Liver (tissue), 3 donors: ENCODE measurements at regions not wholly inside any gene's neighbourhood (a gene's known extent, or its start where the extent isn't known, plus 50 kb on each side); places are given as distances from the start of the nearest gene placed in this dataset.

Source experiments
- TAF1 ChIP-seq: conservative IDR thresholded peaks from 2 replicates; pipeline ENCODE4 v1.6.1; 2016; ENCODE audit warnings: antibody characterized with exemption, mild to moderate bottlenecking
- YY1 ChIP-seq: IDR thresholded peaks from 2 replicates; pipeline ENCODE4 v1.6.1; 2016; ENCODE audit warnings: antibody characterized with exemption, mild to moderate bottlenecking
- TF ChIP-seq, protein P1 (sequence below): fragments of 150-350 bp; IDR thresholded peaks from 2 replicates; pipeline ENCODE4 v1.5.1; 2017; ENCODE audit warnings: improper control_type of control experiment, low read depth, low read length; ENCODE audit not compliant: missing input control
- TF ChIP-seq, protein P2 (sequence below): IDR thresholded peaks from 2 replicates; pipeline ENCODE4 v1.6.1; 2016; ENCODE audit warnings: antibody characterized with exemption, mild to moderate bottlenecking
- donor health status: healthy.
- donor health status: healthy.

DNA sequence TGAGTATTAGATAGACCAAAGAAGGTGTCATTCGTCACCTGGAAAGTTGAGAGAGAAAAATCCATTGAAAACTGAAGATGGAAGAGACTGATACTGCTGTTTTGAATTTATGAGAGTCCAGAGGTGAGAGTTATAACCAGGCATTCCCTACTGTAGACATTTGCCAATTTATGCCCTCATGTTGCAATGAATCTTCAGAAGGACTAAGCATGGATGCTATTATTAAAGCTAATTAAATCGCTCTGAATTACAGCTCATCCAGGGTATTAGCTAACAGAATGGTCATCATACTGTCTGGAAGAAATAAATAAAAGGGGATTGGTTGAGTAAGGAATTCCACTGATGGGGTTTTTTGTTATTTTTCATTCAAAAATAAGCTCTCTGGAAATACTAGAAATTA is 101.6 kb upstream of the PLPP4 start:
- TF ChIP-seq TAF1 (no peak), YY1 (no peak)
- TF ChIP-seq, protein P1, sequence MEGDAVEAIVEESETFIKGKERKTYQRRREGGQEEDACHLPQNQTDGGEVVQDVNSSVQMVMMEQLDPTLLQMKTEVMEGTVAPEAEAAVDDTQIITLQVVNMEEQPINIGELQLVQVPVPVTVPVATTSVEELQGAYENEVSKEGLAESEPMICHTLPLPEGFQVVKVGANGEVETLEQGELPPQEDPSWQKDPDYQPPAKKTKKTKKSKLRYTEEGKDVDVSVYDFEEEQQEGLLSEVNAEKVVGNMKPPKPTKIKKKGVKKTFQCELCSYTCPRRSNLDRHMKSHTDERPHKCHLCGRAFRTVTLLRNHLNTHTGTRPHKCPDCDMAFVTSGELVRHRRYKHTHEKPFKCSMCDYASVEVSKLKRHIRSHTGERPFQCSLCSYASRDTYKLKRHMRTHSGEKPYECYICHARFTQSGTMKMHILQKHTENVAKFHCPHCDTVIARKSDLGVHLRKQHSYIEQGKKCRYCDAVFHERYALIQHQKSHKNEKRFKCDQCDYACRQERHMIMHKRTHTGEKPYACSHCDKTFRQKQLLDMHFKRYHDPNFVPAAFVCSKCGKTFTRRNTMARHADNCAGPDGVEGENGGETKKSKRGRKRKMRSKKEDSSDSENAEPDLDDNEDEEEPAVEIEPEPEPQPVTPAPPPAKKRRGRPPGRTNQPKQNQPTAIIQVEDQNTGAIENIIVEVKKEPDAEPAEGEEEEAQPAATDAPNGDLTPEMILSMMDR = no peak
- TF ChIP-seq, protein P2, sequence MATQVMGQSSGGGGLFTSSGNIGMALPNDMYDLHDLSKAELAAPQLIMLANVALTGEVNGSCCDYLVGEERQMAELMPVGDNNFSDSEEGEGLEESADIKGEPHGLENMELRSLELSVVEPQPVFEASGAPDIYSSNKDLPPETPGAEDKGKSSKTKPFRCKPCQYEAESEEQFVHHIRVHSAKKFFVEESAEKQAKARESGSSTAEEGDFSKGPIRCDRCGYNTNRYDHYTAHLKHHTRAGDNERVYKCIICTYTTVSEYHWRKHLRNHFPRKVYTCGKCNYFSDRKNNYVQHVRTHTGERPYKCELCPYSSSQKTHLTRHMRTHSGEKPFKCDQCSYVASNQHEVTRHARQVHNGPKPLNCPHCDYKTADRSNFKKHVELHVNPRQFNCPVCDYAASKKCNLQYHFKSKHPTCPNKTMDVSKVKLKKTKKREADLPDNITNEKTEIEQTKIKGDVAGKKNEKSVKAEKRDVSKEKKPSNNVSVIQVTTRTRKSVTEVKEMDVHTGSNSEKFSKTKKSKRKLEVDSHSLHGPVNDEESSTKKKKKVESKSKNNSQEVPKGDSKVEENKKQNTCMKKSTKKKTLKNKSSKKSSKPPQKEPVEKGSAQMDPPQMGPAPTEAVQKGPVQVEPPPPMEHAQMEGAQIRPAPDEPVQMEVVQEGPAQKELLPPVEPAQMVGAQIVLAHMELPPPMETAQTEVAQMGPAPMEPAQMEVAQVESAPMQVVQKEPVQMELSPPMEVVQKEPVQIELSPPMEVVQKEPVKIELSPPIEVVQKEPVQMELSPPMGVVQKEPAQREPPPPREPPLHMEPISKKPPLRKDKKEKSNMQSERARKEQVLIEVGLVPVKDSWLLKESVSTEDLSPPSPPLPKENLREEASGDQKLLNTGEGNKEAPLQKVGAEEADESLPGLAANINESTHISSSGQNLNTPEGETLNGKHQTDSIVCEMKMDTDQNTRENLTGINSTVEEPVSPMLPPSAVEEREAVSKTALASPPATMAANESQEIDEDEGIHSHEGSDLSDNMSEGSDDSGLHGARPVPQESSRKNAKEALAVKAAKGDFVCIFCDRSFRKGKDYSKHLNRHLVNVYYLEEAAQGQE = no peak
